Activated naive CD4-positive, alpha-beta T cell treated with anti-CD3 and anti-CD28 coated beads, Interleukin-2, amount 50 U/mL, for 24 hours (primary cell): ENCODE measurements at regions not wholly inside any gene's neighbourhood (a gene's known extent, or its start where the extent isn't known, plus 50 kb on each side); places are given as distances from the start of the nearest gene placed in this dataset.

Experiments used
- H3K27ac Mint-ChIP-seq: one replicate; pipeline ENCODE4 v1.8.0; 2021; ENCODE audit warnings: mild to moderate bottlenecking, mixed read lengths
- H3K27me3 Mint-ChIP-seq: one replicate; pipeline ENCODE4 v1.8.0; 2021; ENCODE audit warnings: mixed read lengths
- H3K36me3 Mint-ChIP-seq: one replicate; pipeline ENCODE4 v1.8.0; 2021; ENCODE audit warnings: mixed read lengths
- H3K4me1 Mint-ChIP-seq: one replicate; pipeline ENCODE4 v1.8.0; 2021; ENCODE audit warnings: mixed read lengths
- H3K4me3 Mint-ChIP-seq: one replicate; pipeline ENCODE4 v1.8.0; 2021; ENCODE audit warnings: mild to moderate bottlenecking, mixed read lengths
- H3K9me3 Mint-ChIP-seq: one replicate; pipeline ENCODE4 v1.8.0; 2021; ENCODE audit warnings: mixed read lengths

DNA sequence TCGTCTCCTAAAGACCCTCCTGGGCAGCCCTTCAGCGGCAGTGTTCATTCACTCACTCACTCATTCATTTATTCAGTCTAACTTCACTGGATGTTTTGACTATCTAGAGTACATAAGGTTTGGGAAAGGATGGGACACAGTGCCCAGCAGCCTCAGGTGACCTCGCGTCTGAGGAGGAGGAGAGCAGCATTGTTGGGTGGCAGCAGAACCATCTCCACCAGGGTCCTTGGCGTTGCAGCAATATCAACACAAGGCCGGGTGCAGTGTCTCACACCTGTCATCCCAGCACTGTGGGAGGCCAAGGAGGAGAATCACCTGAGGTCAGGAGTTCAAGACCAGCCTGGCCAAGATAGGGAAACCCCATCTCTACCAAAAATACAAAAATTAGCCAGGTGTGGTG, 408.0 kb downstream of the BRD1 start:
- peaks cover 6% of the 10 kb centered on the region for H3K9me3 Mint-ChIP-seq
- peaks cover 6% of the 10 kb centered on the region for H3K27me3 Mint-ChIP-seq
- no peak overlapping the region for H3K4me3 Mint-ChIP-seq
- no peaks in the 10 kb centered on the region for H3K4me1 Mint-ChIP-seq
- H3K36me3 Mint-ChIP-seq: no peaks in the 10 kb centered on the region
- H3K27ac Mint-ChIP-seq: no peak overlapping the region

GRCh38 chr22:49418943-49419342, 408.7 kb downstream of the BRD1 start:
- no peak overlapping the region for H3K27ac Mint-ChIP-seq
- H3K36me3 Mint-ChIP-seq: no peaks in the 10 kb centered on the region

GRCh38 chr22:49418341-49418894, 409.3 kb downstream of the BRD1 start:
- Mint-ChIP-seq H3K27me3 (peaks cover 2% of the 10 kb centered on the region), H3K36me3 (no peaks in the 10 kb centered on the region), H3K4me3 (no peak overlapping the region), H3K27ac (no peak overlapping the region), H3K4me1 (no peaks in the 10 kb centered on the region), H3K9me3 (peaks cover 6% of the 10 kb centered on the region)

More at GRCh38 chr22:49418943-49419342, 408.7 kb downstream of the BRD1 start:
- Mint-ChIP-seq H3K4me1 (no peaks in the 10 kb centered on the region), H3K27me3 (peaks cover 2% of the 10 kb centered on the region), H3K4me3 (no peak overlapping the region), H3K9me3 (peaks cover 6% of the 10 kb centered on the region)

DNA sequence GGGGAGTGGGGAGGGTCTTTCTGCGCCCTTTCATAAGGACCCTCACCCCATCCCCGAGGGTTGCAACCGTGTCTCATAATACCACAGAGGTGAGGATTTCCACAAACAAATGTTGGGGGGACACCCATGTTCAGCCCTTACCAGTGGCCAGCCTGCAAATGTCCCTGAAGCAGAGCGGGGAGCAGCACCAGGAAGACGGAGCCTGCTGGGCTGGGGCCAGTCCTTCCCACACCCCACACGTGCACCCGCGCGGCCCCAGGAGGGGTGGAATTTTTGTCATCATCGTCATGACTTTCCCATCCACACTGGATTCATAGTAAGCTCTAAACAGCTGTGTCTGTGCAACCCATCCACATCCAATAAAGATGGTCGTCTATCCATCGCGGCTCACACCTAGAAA, 409.8 kb downstream of the BRD1 start:
- H3K9me3 Mint-ChIP-seq: peaks cover 6% of the 10 kb centered on the region
- H3K36me3 Mint-ChIP-seq: no peaks in the 10 kb centered on the region
- no peak overlapping the region for H3K27ac Mint-ChIP-seq
- no peaks in the 10 kb centered on the region for H3K4me1 Mint-ChIP-seq
- H3K27me3 Mint-ChIP-seq: peaks cover 2% of the 10 kb centered on the region
- H3K4me3 Mint-ChIP-seq: no peak overlapping the region

- H3K4me1 Mint-ChIP-seq: no peaks in the 10 kb centered on the region
- H3K9me3 Mint-ChIP-seq: peaks cover 6% of the 10 kb centered on the region
- no peaks in the 10 kb centered on the region for H3K36me3 Mint-ChIP-seq
- peaks cover 3% of the 10 kb centered on the region for H3K27me3 Mint-ChIP-seq
- no peak overlapping the region for H3K4me3 Mint-ChIP-seq
- H3K27ac Mint-ChIP-seq: no peak overlapping the region
These were observed 410.3 kb downstream of the BRD1 start for GRCh38 chr22:49417326-49417725.

DNA sequence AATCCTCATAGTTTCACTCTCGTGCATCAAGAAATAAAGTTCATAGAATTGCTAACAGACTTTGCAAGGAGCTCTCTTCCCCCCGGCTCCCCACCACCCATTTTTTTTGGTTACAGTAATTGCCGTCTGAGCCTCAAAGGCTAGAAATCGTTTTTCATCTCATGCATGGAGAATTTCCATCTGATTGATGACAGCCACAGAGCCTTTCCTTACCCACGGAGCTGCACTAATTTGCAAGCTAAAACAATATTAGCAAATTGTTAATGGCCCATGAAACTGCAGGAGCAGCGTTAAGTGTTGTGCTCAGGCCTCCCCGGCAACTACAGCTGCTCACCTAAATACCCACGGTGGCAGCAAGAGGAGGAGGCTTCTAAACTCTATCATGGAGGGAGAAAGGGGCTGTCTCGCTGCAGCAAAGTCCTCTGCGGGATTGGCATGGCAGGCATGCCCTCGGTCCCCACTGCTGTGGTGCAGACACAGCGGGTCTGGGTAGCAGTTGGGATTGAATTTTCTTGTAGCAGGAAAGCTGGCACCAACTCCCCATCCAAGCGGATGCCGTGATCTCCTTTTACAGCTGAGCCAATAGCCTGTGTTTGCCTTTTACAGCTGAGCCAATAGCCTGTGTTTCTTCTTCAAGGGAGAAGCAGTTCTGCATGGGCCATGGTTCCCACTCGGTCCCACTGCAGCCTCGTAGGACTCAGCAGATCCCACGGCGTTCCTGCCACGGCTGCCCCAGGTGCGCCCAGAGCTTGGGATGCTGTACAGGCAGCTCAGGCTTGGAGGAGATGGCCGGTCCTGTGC, 412.3 kb downstream of the BRD1 start:
- Mint-ChIP-seq H3K27me3 (peaks cover 7% of the 10 kb centered on the region), H3K9me3 (no peaks in the 10 kb centered on the region), H3K27ac (no peak overlapping the region), H3K4me1 (no peaks in the 10 kb centered on the region), H3K4me3 (no peak overlapping the region), H3K36me3 (no peaks in the 10 kb centered on the region)

GRCh38 chr22:49413551-49413950, 414.1 kb downstream of the BRD1 start:
- Mint-ChIP-seq H3K4me3 (no peak overlapping the region), H3K9me3 (peaks cover 5% of the 10 kb centered on the region), H3K27ac (no peak overlapping the region), H3K36me3 (no peaks in the 10 kb centered on the region), H3K27me3 (peaks cover 5% of the 10 kb centered on the region), H3K4me1 (no peaks in the 10 kb centered on the region)

DNA sequence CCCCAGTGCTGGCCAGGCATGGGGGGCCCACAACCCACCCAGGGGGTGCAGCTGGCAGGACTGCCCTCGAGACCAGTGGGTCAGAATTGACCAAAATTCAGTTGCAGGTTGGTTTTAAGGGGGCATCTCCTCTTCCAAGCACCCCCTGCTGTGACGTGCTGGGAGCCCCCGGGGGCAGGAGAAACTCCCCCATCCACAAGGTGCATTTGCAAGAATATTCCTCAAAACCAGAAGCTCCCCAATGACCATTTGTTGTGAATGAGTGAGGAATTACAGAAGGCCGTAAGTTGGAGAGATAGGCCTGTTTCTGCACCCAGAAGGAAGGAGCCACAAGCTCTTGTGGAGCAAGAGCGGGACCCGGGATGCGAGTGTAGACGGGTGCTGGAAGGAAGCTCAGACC, 414.5 kb downstream of the BRD1 start:
- Mint-ChIP-seq H3K36me3 (no peaks in the 10 kb centered on the region), H3K27ac (no peak overlapping the region), H3K4me3 (no peak overlapping the region), H3K4me1 (no peaks in the 10 kb centered on the region), H3K9me3 (peaks cover 5% of the 10 kb centered on the region), H3K27me3 (peaks cover 5% of the 10 kb centered on the region)

GRCh38 chr22:49412236-49412635, 415.4 kb downstream of the BRD1 start:
- Mint-ChIP-seq H3K27me3 (peaks cover 5% of the 10 kb centered on the region), H3K4me1 (no peaks in the 10 kb centered on the region), H3K36me3 (no peaks in the 10 kb centered on the region)

DNA sequence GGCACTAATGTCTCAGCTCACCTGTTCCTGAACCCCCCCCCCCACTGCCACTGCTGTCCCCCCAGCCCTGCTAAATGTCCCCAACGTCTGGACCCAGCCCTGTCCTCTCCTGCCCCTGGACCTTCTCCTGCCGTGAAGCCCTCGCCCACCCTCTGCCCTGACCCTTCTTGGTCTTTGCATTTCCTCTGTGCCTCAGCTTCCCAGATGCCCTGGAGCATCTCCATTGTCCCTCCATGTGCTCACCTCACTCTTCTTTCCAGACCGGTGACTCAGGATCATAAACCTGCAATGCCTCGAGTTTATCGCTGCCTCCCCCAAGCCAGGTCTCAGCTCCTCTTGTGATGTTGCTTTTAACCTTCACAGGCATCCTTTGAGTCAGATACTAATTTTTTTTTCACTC, 416.4 kb downstream of the BRD1 start:
- no peak overlapping the region for H3K27ac Mint-ChIP-seq

More at GRCh38 chr22:49412236-49412635, 415.4 kb downstream of the BRD1 start:
- H3K9me3 Mint-ChIP-seq: peaks cover 5% of the 10 kb centered on the region
- H3K4me3 Mint-ChIP-seq: no peak overlapping the region
- no peak overlapping the region for H3K27ac Mint-ChIP-seq

DNA sequence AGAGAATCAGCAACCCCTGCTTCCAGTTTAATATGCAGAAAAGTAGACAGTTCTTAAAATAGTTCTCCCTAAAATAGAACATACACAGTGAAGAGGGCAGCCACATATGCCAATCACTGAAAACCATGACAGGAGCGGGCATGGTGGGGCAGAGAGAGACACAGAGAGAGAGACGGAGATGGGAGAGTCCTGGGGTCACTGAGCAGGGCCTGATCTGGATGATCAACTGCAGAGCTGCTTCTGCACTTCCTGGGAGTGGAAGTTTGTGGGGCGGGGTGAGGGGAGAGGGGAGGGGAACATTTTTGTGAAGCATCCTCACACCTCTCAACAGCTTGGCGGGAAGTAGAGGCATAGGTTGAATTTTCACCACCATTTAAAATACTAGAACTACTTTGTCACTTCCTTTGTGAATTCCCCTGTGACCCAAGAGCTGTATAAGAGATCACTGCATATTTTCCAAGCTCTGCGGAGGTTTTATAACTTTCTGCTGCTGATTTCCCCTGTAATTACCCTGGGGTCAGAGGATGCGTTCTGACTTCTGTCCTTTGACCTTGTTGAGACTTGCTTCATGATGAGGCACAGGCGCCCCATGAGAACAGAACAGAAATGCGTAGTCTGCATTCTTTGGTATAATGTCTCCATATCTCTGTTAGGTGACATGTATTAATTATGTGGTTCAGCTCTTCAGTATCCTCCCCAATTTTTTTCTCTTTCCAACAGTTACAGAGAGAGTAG, 419.4 kb downstream of the BRD1 start:
- H3K27ac Mint-ChIP-seq: no peak overlapping the region
- peaks cover 5% of the 10 kb centered on the region for H3K9me3 Mint-ChIP-seq
- no peaks in the 10 kb centered on the region for H3K36me3 Mint-ChIP-seq
- peaks cover 9% of the 10 kb centered on the region for H3K27me3 Mint-ChIP-seq
- H3K4me3 Mint-ChIP-seq: no peak overlapping the region
- no peaks in the 10 kb centered on the region for H3K4me1 Mint-ChIP-seq

More for the DNA sequence above, 416.4 kb downstream of the BRD1 start:
- Mint-ChIP-seq H3K4me3 (no peak overlapping the region), H3K9me3 (peaks cover 5% of the 10 kb centered on the region), H3K36me3 (no peaks in the 10 kb centered on the region), H3K27me3 (peaks cover 5% of the 10 kb centered on the region), H3K4me1 (no peaks in the 10 kb centered on the region)

DNA sequence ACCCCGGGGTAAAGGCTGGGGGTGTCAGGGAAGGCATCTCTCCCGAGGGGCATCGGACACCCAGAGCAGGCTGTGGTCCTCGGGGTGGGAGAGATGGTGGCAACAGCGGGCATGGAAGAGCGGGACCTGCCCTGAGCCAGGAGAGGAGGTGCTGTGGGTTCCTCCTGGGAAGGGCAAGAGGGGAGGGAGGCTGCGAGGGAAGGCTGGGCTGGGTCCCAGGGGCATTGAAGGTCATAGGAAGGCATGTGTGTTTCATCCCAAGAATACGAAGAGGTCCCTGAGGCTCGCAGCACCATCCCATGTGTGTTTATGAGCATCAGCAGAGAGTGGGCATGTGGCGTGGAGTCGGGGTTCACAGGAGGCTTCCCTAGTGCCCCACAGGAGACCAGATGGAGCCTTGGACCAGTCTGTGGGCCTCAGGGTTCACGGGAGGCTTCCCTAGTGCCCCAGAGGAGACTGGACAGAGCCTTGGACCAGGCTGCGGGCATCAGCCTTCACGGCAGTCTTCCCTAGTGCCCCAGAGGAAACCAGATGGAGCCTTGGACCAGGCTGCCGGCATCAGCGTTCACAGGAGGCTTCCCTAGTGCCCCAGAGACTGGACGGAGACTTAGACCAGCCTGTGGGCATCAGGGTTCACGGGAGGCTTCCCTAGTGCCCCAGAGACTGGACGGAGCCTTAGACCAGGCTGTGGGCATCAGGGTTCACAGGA, 420.6 kb downstream of the BRD1 start:
- no peaks in the 10 kb centered on the region for H3K36me3 Mint-ChIP-seq
- H3K9me3 Mint-ChIP-seq: peaks cover 5% of the 10 kb centered on the region
- H3K27ac Mint-ChIP-seq: no peak overlapping the region
- no peaks in the 10 kb centered on the region for H3K4me1 Mint-ChIP-seq
- H3K4me3 Mint-ChIP-seq: no peak overlapping the region
- H3K27me3 Mint-ChIP-seq: peaks cover 10% of the 10 kb centered on the region

GRCh38 chr22:49406047-49406650, 421.5 kb downstream of the BRD1 start:
- Mint-ChIP-seq H3K4me1 (no peaks in the 10 kb centered on the region), H3K36me3 (no peaks in the 10 kb centered on the region), H3K27ac (no peak overlapping the region), H3K9me3 (peaks cover 5% of the 10 kb centered on the region), H3K27me3 (peaks cover 7% of the 10 kb centered on the region), H3K4me3 (no peak overlapping the region)

GRCh38 chr22:49405590-49405989, 422.1 kb downstream of the BRD1 start:
- H3K4me3 Mint-ChIP-seq: no peak overlapping the region
- H3K4me1 Mint-ChIP-seq: no peaks in the 10 kb centered on the region
- H3K9me3 Mint-ChIP-seq: peaks cover 5% of the 10 kb centered on the region
- peaks cover 6% of the 10 kb centered on the region for H3K27me3 Mint-ChIP-seq
- H3K27ac Mint-ChIP-seq: no peak overlapping the region
- no peaks in the 10 kb centered on the region for H3K36me3 Mint-ChIP-seq

GRCh38 chr22:49404576-49405241, 423.0 kb downstream of the BRD1 start:
- Mint-ChIP-seq H3K27me3 (peaks cover 6% of the 10 kb centered on the region), H3K36me3 (no peaks in the 10 kb centered on the region), H3K4me1 (no peaks in the 10 kb centered on the region), H3K4me3 (no peak overlapping the region), H3K27ac (no peak overlapping the region), H3K9me3 (peaks cover 5% of the 10 kb centered on the region)
